Thyroid gland (tissue), 4 donors: ENCODE measurements at regions not wholly inside any gene's neighbourhood (a gene's known extent, or its start where the extent isn't known, plus 50 kb on each side); places are given as distances from the start of the nearest gene placed in this dataset.

ENCODE experiments used
- DNase-seq, 2 donors: peaks; one replicate each; pipeline ENCODE4 v3.0.0-alpha.2; 2019
- H3K27ac ChIP-seq, 3 donors: fragments of 200-600 bp; sonication (generic); 1 replicate in 2 of 3; 2 replicates in 1 of 3; pipeline ENCODE4 v1.5.1; 2016 to 2019; ENCODE audit warnings: mild to moderate bottlenecking in 1 of 3, moderate library complexity in 1 of 3
- H3K27me3 ChIP-seq: fragments of 200-600 bp; sonication (generic); one replicate; pipeline ENCODE4 v1.5.1; 2019
- H3K36me3 ChIP-seq, 2 donors: fragments of 200-600 bp; sonication (generic); one replicate each; pipeline ENCODE4 v1.5.1; 2016 to 2019
- H3K4me1 ChIP-seq, 2 donors: fragments of 200-600 bp; sonication (generic); one replicate each; pipeline ENCODE4 v1.5.1; 2017 to 2019
- H3K4me3 ChIP-seq, 3 donors: fragments of 200-600 bp; sonication (generic); replicated peaks in 1 of 3; 1 replicate in 2 of 3; 2 replicates in 1 of 3; pipeline ENCODE4 v1.5.1; 2016; ENCODE audit warnings: mild to moderate bottlenecking in 1 of 3
- H3K9me3 ChIP-seq: fragments of 200-600 bp; sonication (generic); one replicate; pipeline ENCODE4 v1.5.1; 2017
- CTCF ChIP-seq, 6 experiments: fragments of 200-600 bp in 3 of 6; fragments of 450-650 bp in 3 of 6; sonication (generic) in 3 of 6; IDR thresholded peaks; one replicate each; pipeline ENCODE4 v1.5.1; 2016 to 2019; ENCODE audit warnings: antibody characterized with exemption in 6 of 6, mild to moderate bottlenecking in 2 of 6, inconsistent platforms in 1 of 6, moderate library complexity in 1 of 6
- POLR2A ChIP-seq, 2 donors: fragments of 450-650 bp; IDR thresholded peaks; one replicate each; pipeline ENCODE4 v1.6.1; 2017; ENCODE audit warnings: antibody characterized with exemption in 2 of 2, mild to moderate bottlenecking in 2 of 2, moderate library complexity in 1 of 2
- WGBS, 2 donors: methylation state at CpG; one replicate each; pipeline ENCODE4 v1.1.5; 2017; 5-methylcytosine and 5-hydroxymethylcytosine counted together
- intact Hi-C: fragments of 100-400 bp; cut with DNase I; formaldehyde crosslinking; loops from one replicate; pipeline ENCODE4 v1.15.1; 2023

DNA sequence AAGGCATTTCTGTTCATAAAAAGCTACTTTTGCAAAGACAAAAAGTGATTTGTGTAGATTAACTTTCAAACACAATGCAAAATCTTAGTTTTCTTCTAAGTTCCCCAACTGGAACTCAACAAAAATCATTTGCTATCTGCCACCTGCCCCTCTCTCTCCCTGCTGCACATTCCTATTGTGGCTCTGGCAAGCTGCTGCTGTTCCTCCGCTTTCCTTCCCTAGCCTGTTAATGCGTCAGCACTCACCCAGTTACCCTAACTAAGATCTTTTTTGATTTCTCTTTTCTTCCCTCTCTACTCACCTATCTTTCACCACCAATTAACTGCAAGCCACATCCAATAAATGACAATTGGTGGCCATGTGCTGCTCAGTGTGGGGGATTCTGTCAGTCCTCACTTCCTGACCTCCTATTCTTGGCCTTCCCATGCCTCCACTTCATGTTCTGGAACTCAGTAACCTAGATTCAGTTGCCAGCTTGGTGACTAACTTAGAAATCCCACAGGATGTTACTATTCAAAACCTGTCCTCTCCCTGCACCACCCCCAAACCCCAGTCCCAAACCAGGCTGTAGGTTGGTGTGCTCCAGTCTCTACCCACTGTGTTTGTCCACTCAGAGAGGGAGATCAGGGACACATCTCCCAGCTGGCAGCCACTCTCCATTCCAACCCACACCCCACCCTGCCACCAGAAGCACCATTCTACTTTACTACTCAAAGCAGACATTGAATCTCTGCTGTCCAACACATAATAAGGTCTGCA is 140.2 kb upstream of the CTTNBP2 start:
- intact Hi-C loops, result no loop called here
- DNase-seq, result no peak
- Histone ChIP-seq H3K4me1 (no peaks in the 10 kb centered on the region), H3K27me3 (no peaks in the 10 kb centered on the region), H3K36me3 (no peaks in the 10 kb centered on the region), H3K9me3 (no peaks in the 10 kb centered on the region), H3K27ac (no peak overlapping the region), H3K4me3 (no peak overlapping the region)
- 93 to 97% methylated on average over 2 of the region's 2 CpGs for WGBS, 2 donors
- TF ChIP-seq POLR2A (IDR thresholded peaks at IDR 0.05) (no peak), CTCF (IDR thresholded peaks at IDR 0.05) (no peak)

- 82 to 89% methylated on average over 2 of the region's 2 CpGs for WGBS, 2 donors
- Histone ChIP-seq H3K36me3 (no peaks in the 10 kb centered on the region), H3K4me1 (no peaks in the 10 kb centered on the region), H3K9me3 (no peaks in the 10 kb centered on the region), H3K27me3 (no peaks in the 10 kb centered on the region), H3K27ac (no peak overlapping the region), H3K4me3 (no peak overlapping the region)
- no peak for TF ChIP-seq POLR2A (IDR thresholded peaks at IDR 0.05)
- TF ChIP-seq CTCF (IDR thresholded peaks at IDR 0.05), result no peak
- DNase-seq, result no peak
- intact Hi-C loops, result no loop called here
These were observed 149.3 kb upstream of the CTTNBP2 start for GRCh38 chr7:118022546-118022945.

DNA sequence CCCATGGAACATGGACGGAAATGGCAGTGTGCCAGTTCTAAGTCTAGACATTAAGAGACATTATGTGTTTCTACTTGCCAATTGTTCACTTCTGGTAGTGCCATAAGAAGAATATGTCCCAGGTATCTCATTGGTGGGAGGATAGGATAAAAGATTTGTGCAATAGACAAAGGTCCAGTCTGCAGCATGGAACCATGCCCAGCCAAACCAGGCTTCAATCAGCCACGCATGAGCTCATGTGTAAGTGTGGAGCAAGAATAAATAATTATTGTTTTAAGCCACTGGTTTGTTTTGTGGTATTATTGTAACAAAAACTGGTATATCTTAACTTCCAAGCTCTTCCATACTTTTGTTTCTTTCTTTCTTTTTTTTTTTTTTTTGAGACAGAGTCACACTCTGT is 153.6 kb upstream of the CTTNBP2 start:
- intact Hi-C loops, result no loop called here
- H3K27me3 ChIP-seq, result no peaks in the 10 kb centered on the region
- no peak for TF ChIP-seq CTCF (IDR thresholded peaks at IDR 0.05)
- TF ChIP-seq POLR2A (IDR thresholded peaks at IDR 0.05), result no peak
- H3K27ac ChIP-seq, result peak overlapping the region in 1 of 3 donors; percentile 61
- H3K36me3 ChIP-seq, result no peaks in the 10 kb centered on the region
- peak; percentile 46 to 64 for DNase-seq
- H3K4me1 ChIP-seq, result peaks cover 0 to 5% of the 10 kb centered on the region in 2 donors
- H3K9me3 ChIP-seq, result no peaks in the 10 kb centered on the region
- H3K4me3 ChIP-seq, result no peak overlapping the region
- WGBS, 2 donors, result 46 to 52% methylated on average over 2 of the region's 2 CpGs

GRCh38 chr7:118028226-118028625 is 155.0 kb upstream of the CTTNBP2 start:
- H3K36me3 ChIP-seq, result no peaks in the 10 kb centered on the region
- H3K27ac ChIP-seq, result no peak overlapping the region
- H3K4me1 ChIP-seq, result peaks cover 0 to 5% of the 10 kb centered on the region in 2 donors
- TF ChIP-seq CTCF (IDR thresholded peaks at IDR 0.05) (no peak), POLR2A (IDR thresholded peaks at IDR 0.05) (no peak)
- H3K4me3 ChIP-seq, result no peak overlapping the region
- no peaks in the 10 kb centered on the region for H3K27me3 ChIP-seq
- 91 to 94% methylated on average over 5 of the region's 5 CpGs for WGBS, 2 donors
- intact Hi-C loops, result no loop called here
- no peaks in the 10 kb centered on the region for H3K9me3 ChIP-seq
- DNase-seq, result no peak

GRCh38 chr7:118029826-118030422 is 154.0 kb upstream of the LSM8 start:
- TF ChIP-seq POLR2A (IDR thresholded peaks at IDR 0.05) (no peak), CTCF (IDR thresholded peaks at IDR 0.05) (no peak)
- WGBS, 2 donors, result 65 to 80% methylated on average over 6 of the region's 6 CpGs
- DNase-seq, result no peak

More at GRCh38 chr7:118029826-118030422, 154.0 kb upstream of the LSM8 start:
- H3K4me1 ChIP-seq, result peaks cover 0 to 5% of the 10 kb centered on the region in 2 donors
- H3K9me3 ChIP-seq, result no peaks in the 10 kb centered on the region
- no peak overlapping the region for H3K27ac ChIP-seq
- no peak overlapping the region for H3K4me3 ChIP-seq
- H3K27me3 ChIP-seq, result no peaks in the 10 kb centered on the region
- intact Hi-C loops, result no loop called here
- H3K36me3 ChIP-seq, result no peaks in the 10 kb centered on the region
